ENCODE measurements at regions not wholly inside any gene's neighbourhood (a gene's known extent, or its start where the extent isn't known, plus 50 kb on each side); places are given as distances from the start of the nearest gene placed in this dataset.

- no peak overlapping the region for H3K27ac ChIP-seq (ENCODE audit: low read length)
- no peak overlapping the region for H3K4me3 ChIP-seq (ENCODE audit: low read length)
- H3K9me3 ChIP-seq (replicated peaks; ENCODE audit: insufficient read depth, low read length), result no peaks in the 10 kb centered on the region
- H2AFZ ChIP-seq (ENCODE audit: low read length), result no peak overlapping the region
- no peaks in the 10 kb centered on the region for H3F3A ChIP-seq (ENCODE audit: insufficient read depth, low read length)
- H3K4me2 ChIP-seq (ENCODE audit: low read depth, low read length), result no peak overlapping the region
- H3K9ac ChIP-seq (ENCODE audit: low read length), result no peak overlapping the region
- no peaks in the 10 kb centered on the region for H4K20me1 ChIP-seq (ENCODE audit: insufficient read depth, low read length)
- DNase-seq, result no peak
- TF ChIP-seq CTCF (IDR thresholded peaks at IDR 0.05; ENCODE audit: low read length) (no peak), EZH2 (optimal IDR thresholded peaks at IDR 0.05; ENCODE audit: low read depth, low read length) (no peak), EZH2phosphoT487 (IDR thresholded peaks at IDR 0.05; ENCODE audit: low read length) (no peak)
- no peaks in the 10 kb centered on the region; the same call in none of the 2 replicates for H3K4me1 ChIP-seq (ENCODE audit: low read length)
- H3K27me3 ChIP-seq (replicated peaks; ENCODE audit: insufficient read depth, low read length), result no peaks in the 10 kb centered on the region
- H3K36me3 ChIP-seq (replicated peaks; ENCODE audit: insufficient read depth, low read length), result no peaks in the 10 kb centered on the region
- no peaks in the 10 kb centered on the region for H3K79me2 ChIP-seq (ENCODE audit: low read length)
- H3K9me2 ChIP-seq (replicated peaks; ENCODE audit: insufficient read depth, low read length), result no peaks in the 10 kb centered on the region
Observed at GRCh38 chr6:71405416-71405815, 116.8 kb downstream of the OGFRL1 start.

DNA sequence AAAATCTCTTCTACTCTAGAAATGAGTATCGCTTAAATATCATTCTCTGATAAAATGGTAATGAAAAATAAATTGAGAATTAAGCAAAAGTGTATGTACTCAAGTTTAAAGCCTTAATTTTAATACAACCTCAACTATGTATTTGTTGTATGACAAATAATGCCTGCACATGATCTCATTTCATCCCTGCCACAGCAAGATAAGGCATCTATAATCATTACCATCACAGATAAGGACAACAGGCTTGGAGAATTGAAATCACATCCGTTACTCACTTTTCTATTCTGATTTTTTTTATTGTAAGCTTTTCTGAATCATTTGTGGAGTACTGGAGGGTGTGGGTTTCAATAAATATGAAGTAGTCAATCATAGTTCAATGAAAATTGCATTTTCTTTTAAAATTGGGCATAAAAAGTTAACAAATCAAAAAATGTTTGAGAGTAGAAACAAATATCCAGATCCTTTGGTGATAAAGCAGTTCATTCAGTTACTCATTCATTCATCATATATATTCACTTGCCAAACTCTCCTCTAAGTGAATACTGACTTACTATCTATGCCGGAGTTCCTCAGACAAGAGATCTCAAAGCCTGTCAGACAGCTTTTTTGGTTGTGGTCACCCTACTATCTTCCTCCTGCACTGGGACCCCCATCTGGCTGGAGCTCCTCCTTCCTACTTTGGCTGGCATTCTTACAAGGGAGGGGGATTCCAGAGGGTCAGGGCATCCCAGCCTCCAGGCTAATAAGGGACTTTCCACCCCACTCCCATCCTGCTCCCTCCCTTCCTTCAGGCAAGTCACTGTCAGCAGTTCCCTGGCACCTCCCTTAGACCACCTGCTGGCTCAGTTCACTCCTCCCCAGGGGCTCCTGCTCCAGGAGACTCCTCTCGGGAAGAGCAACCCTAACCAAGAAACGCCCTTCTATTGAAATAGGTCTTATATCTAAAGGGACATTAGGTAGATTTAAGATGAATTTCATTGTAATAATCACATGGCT lies 118.6 kb downstream of the OGFRL1 start:
- Histone ChIP-seq H3K36me3 (replicated peaks; ENCODE audit: insufficient read depth, low read length) (no peaks in the 10 kb centered on the region), H3K4me2 (ENCODE audit: low read depth, low read length) (no peak overlapping the region), H4K20me1 (ENCODE audit: insufficient read depth, low read length) (no peaks in the 10 kb centered on the region), H3K9me3 (replicated peaks; ENCODE audit: insufficient read depth, low read length) (no peaks in the 10 kb centered on the region), H3K27me3 (replicated peaks; ENCODE audit: insufficient read depth, low read length) (no peaks in the 10 kb centered on the region), H3K9ac (ENCODE audit: low read length) (no peak overlapping the region), H3K4me3 (ENCODE audit: low read length) (no peak overlapping the region), H3K79me2 (ENCODE audit: low read length) (no peaks in the 10 kb centered on the region), H2AFZ (ENCODE audit: low read length) (no peak overlapping the region), H3K9me2 (replicated peaks; ENCODE audit: insufficient read depth, low read length) (no peaks in the 10 kb centered on the region), H3K4me1 (ENCODE audit: low read length) (no peaks in the 10 kb centered on the region; the same call in none of the 2 replicates), H3K27ac (ENCODE audit: low read length) (no peak overlapping the region), H3F3A (ENCODE audit: insufficient read depth, low read length) (no peaks in the 10 kb centered on the region)
- DNase-seq, result no peak
- TF ChIP-seq EZH2phosphoT487 (IDR thresholded peaks at IDR 0.05; ENCODE audit: low read length), result no peak
- no peak for TF ChIP-seq CTCF (IDR thresholded peaks at IDR 0.05; ENCODE audit: low read length)
- TF ChIP-seq EZH2 (optimal IDR thresholded peaks at IDR 0.05; ENCODE audit: low read depth, low read length), result no peak

DNA sequence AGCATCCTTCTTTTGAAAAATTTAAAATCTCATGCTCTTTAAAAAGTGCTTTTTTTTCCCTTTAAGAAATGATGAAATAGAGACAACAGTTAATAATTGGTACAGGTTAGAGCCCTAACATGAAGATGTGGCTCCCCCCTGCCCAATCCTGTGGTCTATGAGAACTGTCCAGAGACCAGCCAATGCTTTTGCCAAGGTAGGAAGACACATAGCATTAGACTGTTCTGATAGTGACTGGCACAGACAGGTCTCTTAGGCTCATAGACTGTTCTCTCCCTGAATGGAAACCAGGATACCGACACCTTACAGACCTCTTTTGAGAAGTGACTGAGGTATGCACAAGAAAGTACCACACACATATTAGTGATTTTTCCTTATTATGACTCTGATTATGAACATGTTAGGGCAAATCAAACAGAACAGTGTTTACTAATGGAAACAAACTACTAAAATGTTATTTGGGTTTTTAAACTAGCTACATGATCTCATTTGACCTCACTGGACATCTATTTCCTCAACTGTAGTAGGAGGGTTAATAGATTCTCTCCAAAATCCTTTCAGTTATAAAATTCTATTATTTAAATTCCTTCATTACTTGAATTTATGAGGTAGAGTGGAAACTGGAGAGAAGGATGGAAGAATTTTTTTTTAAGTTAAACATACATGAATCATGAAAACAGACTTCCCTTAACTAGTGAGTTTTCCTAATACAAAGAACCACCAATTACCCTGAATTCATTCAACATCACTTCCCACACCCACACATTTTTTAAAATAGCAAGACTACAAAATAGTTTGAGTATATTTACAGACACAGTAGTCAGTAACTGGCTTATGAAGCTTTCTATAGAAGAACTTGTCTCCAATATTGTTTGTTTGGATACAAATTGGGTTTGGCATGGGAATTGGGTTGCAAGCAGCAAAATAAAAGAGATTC lies 120.4 kb downstream of the OGFRL1 start:
- Histone ChIP-seq H3K27ac (ENCODE audit: low read length) (no peak overlapping the region), H3K4me1 (ENCODE audit: low read length) (no peaks in the 10 kb centered on the region; the same call in none of the 2 replicates), H3K79me2 (ENCODE audit: low read length) (no peaks in the 10 kb centered on the region), H3K36me3 (replicated peaks; ENCODE audit: insufficient read depth, low read length) (no peaks in the 10 kb centered on the region), H3K9ac (ENCODE audit: low read length) (no peak overlapping the region), H3K9me3 (replicated peaks; ENCODE audit: insufficient read depth, low read length) (no peaks in the 10 kb centered on the region), H4K20me1 (ENCODE audit: insufficient read depth, low read length) (no peaks in the 10 kb centered on the region), H3K4me3 (ENCODE audit: low read length) (no peak overlapping the region), H3F3A (ENCODE audit: insufficient read depth, low read length) (no peaks in the 10 kb centered on the region), H3K4me2 (ENCODE audit: low read depth, low read length) (no peak overlapping the region), H2AFZ (ENCODE audit: low read length) (no peak overlapping the region), H3K27me3 (replicated peaks; ENCODE audit: insufficient read depth, low read length) (no peaks in the 10 kb centered on the region), H3K9me2 (replicated peaks; ENCODE audit: insufficient read depth, low read length) (no peaks in the 10 kb centered on the region)
- TF ChIP-seq EZH2phosphoT487 (IDR thresholded peaks at IDR 0.05; ENCODE audit: low read length) (no peak), EZH2 (optimal IDR thresholded peaks at IDR 0.05; ENCODE audit: low read depth, low read length) (no peak), CTCF (IDR thresholded peaks at IDR 0.05; ENCODE audit: low read length) (no peak)
- DNase-seq, result no peak

Measured in MM.1S (cell line).